Right hindlimb (tissue), 1 donor: ENCODE measurements at regions not wholly inside any gene's neighbourhood (a gene's known extent, or its start where the extent isn't known, plus 50 kb on each side); places are given as distances from the start of the nearest gene placed in this dataset.
A peak's percentile ranks its signal among the peaks of the same experiment; 100 is the strongest.

Source experiments
- DNase-seq: peaks from one replicate; pipeline ENCODE4 v3.0.0-alpha.2; 2018

GRCh38 chr3:72118628-72119027, 333.7 kb upstream of the PROK2 start:
- DNase-seq: no peak

- DNase-seq: no peak
These were observed 331.3 kb upstream of the PROK2 start for GRCh38 chr3:72116226-72116625.

GRCh38 chr3:72115307-72115706, 330.4 kb upstream of the PROK2 start:
- DNase-seq: no peak

GRCh38 chr3:72114773-72115172, 329.8 kb upstream of the PROK2 start:
- no peak for DNase-seq

- DNase-seq: no peak
These were observed 329.0 kb upstream of the PROK2 start for GRCh38 chr3:72113964-72114363.

GRCh38 chr3:72113564-72113963, 328.6 kb upstream of the PROK2 start:
- DNase-seq: no peak

- no peak for DNase-seq
These were observed 327.5 kb upstream of the PROK2 start for GRCh38 chr3:72112435-72112834.

GRCh38 chr3:72111265-72112205, 326.6 kb upstream of the PROK2 start:
- no peak for DNase-seq

- no peak for DNase-seq
These were observed 324.6 kb upstream of the PROK2 start for GRCh38 chr3:72109327-72110259.

- no peak for DNase-seq
These were observed 320.4 kb upstream of the PROK2 start for GRCh38 chr3:72105306-72105705.

GRCh38 chr3:72102112-72102616, 317.2 kb upstream of the PROK2 start:
- no peak for DNase-seq

GRCh38 chr3:72101494-72101893, 316.5 kb upstream of the PROK2 start:
- no peak for DNase-seq

GRCh38 chr3:72100601-72101187, 315.7 kb upstream of the PROK2 start:
- DNase-seq: peak; percentile 92

- DNase-seq: peak; percentile 35
These were observed 315.1 kb upstream of the PROK2 start for GRCh38 chr3:72100080-72100511.

- DNase-seq: no peak
These were observed 314.6 kb upstream of the PROK2 start for GRCh38 chr3:72099326-72100079.

- DNase-seq: no peak
These were observed 312.1 kb upstream of the PROK2 start for GRCh38 chr3:72097053-72097452.

GRCh38 chr3:72095521-72095920, 310.6 kb upstream of the PROK2 start:
- DNase-seq: no peak

- DNase-seq: no peak
These were observed 309.0 kb upstream of the PROK2 start for GRCh38 chr3:72093992-72094334.

- no peak for DNase-seq
These were observed 308.5 kb upstream of the PROK2 start for GRCh38 chr3:72093270-72093991.

GRCh38 chr3:72092778-72093177, 307.8 kb upstream of the PROK2 start:
- DNase-seq: no peak

- no peak for DNase-seq
These were observed 303.6 kb upstream of the PROK2 start for GRCh38 chr3:72088486-72089025.
